Endodermal cell (in vitro differentiated cells): ENCODE measurements at regions not wholly inside any gene's neighbourhood (a gene's known extent, or its start where the extent isn't known, plus 50 kb on each side); places are given as distances from the start of the nearest gene placed in this dataset.

ENCODE experiments used
- DNase-seq: peaks from one replicate; pipeline ENCODE4 v3.0.0-alpha.2; 2017
- H3K27ac ChIP-seq: 2 replicates; pipeline ENCODE4 v1.5.1; 2013; ENCODE audit warnings: mild to moderate bottlenecking, low read depth, low read length, moderate library complexity
- H3K27me3 ChIP-seq: 2 replicates; pipeline ENCODE4 v1.6.1; 2013; ENCODE audit warnings: mild to moderate bottlenecking, low read length, moderate library complexity; ENCODE audit not compliant: insufficient read depth, control insufficient read depth, poor library complexity, severe bottlenecking
- H3K36me3 ChIP-seq: 2 replicates; pipeline ENCODE4 v1.7.0; 2013; ENCODE audit warnings: mild to moderate bottlenecking, low read length, moderate library complexity; ENCODE audit not compliant: control insufficient read depth, insufficient read depth
- H3K4me1 ChIP-seq: one replicate; pipeline ENCODE4 v1.7.0; 2013; ENCODE audit warnings: low read length; ENCODE audit not compliant: control insufficient read depth, insufficient read depth
- H3K4me3 ChIP-seq: 2 replicates; pipeline ENCODE4 v1.5.1; 2013; ENCODE audit warnings: mild to moderate bottlenecking, low read length, moderate library complexity
- H3K9ac ChIP-seq: 2 replicates; pipeline ENCODE4 v1.6.1; 2013; ENCODE audit warnings: mild to moderate bottlenecking, low read length, moderate library complexity; ENCODE audit not compliant: poor library complexity, severe bottlenecking; ENCODE audit errors: extremely low read depth
- H3K9me3 ChIP-seq: 2 replicates; pipeline ENCODE4 v1.6.1; 2013; ENCODE audit warnings: mild to moderate bottlenecking, low read length, moderate library complexity; ENCODE audit not compliant: control insufficient read depth
- H3K27ac Mint-ChIP-seq: 2 replicates; pipeline ENCODE4 v1.8.0; 2020; ENCODE audit warnings: mixed read lengths
- H3K27me3 Mint-ChIP-seq: 2 replicates; pipeline ENCODE4 v1.8.0; 2021; ENCODE audit warnings: mild to moderate bottlenecking, mixed read lengths; ENCODE audit not compliant: insufficient read depth
- H3K36me3 Mint-ChIP-seq: 2 replicates; pipeline ENCODE4 v1.8.0; 2020; ENCODE audit warnings: low read depth, mixed read lengths
- H3K4me1 Mint-ChIP-seq: 2 replicates; pipeline ENCODE4 v1.8.0; 2020; ENCODE audit warnings: mixed read lengths
- H3K4me3 Mint-ChIP-seq: 2 replicates; pipeline ENCODE4 v1.8.0; 2020; ENCODE audit warnings: mild to moderate bottlenecking, moderate library complexity, mixed read lengths
- H3K9me3 Mint-ChIP-seq: 2 replicates; pipeline ENCODE4 v1.8.0; 2020; ENCODE audit warnings: mild to moderate bottlenecking, mixed read lengths
- WGBS, 2 experiments: methylation state at CpG; one replicate each; pipeline versions ENCODE4 v1.1.5 to v1.1.7; 2013; ENCODE audit warnings: missing lambda C conversion rate in 2 of 2, mixed read lengths in 1 of 2; ENCODE audit not compliant: insufficient coverage in 1 of 2, insufficient read length in 1 of 2; 5-methylcytosine and 5-hydroxymethylcytosine counted together
- TF ChIP-seq, protein P1 (sequence below): fragments of 200-600 bp; sonication (generic); conservative IDR thresholded peaks from 2 replicates; pipeline ENCODE4 v1.5.0; 2021; ENCODE audit warnings: antibody characterized with exemption, mild to moderate bottlenecking

DNA sequence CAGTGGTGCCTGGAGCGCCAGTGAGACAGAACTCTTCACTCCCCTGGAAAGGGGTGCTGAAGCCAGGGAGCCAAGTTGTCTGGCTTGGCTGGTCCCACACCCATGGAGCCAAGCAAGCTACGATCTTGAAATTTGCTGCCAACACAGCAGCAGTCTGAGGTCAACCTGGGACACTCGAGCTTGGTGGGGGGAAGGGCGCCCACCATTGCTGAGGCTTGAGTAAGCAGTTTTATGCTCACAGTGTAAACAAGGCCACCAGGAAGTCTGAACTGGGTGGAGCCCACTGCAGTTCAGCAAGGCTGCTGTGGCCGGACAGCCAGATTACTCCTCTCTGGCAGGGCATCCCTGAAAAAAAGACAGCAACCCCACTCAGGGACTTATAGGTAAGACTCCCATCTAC lies 149.5 kb downstream of the EDA2R start:
- Histone ChIP-seq H3K4me3 (no peak overlapping the region), H3K27me3 (no peaks in the 10 kb centered on the region), H3K9me3 (no peaks in the 10 kb centered on the region), H3K9ac (no peak overlapping the region), H3K36me3 (no peaks in the 10 kb centered on the region), H3K27ac (no peak overlapping the region), H3K4me1 (no peaks in the 10 kb centered on the region)
- TF ChIP-seq, protein P1, sequence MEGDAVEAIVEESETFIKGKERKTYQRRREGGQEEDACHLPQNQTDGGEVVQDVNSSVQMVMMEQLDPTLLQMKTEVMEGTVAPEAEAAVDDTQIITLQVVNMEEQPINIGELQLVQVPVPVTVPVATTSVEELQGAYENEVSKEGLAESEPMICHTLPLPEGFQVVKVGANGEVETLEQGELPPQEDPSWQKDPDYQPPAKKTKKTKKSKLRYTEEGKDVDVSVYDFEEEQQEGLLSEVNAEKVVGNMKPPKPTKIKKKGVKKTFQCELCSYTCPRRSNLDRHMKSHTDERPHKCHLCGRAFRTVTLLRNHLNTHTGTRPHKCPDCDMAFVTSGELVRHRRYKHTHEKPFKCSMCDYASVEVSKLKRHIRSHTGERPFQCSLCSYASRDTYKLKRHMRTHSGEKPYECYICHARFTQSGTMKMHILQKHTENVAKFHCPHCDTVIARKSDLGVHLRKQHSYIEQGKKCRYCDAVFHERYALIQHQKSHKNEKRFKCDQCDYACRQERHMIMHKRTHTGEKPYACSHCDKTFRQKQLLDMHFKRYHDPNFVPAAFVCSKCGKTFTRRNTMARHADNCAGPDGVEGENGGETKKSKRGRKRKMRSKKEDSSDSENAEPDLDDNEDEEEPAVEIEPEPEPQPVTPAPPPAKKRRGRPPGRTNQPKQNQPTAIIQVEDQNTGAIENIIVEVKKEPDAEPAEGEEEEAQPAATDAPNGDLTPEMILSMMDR = no peak
- no peak overlapping the region for H3K4me3 Mint-ChIP-seq
- DNase-seq = no peak
- no peaks in the 10 kb centered on the region for H3K4me1 Mint-ChIP-seq
- WGBS, 2 experiments = 81% methylated on average over 5 of the region's 5 CpGs; no CpG with 5 or more reads in 1 of the 2 experiments
- H3K9me3 Mint-ChIP-seq = peaks cover 91% of the 10 kb centered on the region
- H3K36me3 Mint-ChIP-seq = no peaks in the 10 kb centered on the region
- H3K27ac Mint-ChIP-seq = no peak overlapping the region
- no peaks in the 10 kb centered on the region for H3K27me3 Mint-ChIP-seq
